GM19035 (cell line): ENCODE measurements at regions not wholly inside any gene's neighbourhood (a gene's known extent, or its start where the extent isn't known, plus 50 kb on each side); places are given as distances from the start of the nearest gene placed in this dataset.
"Not testable (repeated sequence)": the region's sequence is repeated elsewhere in the genome, so short reads cannot be mapped to it uniquely, and the experiment has no call there.

Experiments used
- ATAC-seq: cut with Tn5 transposase; IDR thresholded peaks from one replicate; pipeline ENCODE4 v1.9.1; 2021; ENCODE audit not compliant: unreplicated experiment

- no peak for ATAC-seq
Measured at GRCh38 chr7:101740981-101741725, 76.3 kb upstream of the CUX1 start.

GRCh38 chr7:101743241-101743994, 74.0 kb upstream of the CUX1 start:
- no peak for ATAC-seq

- ATAC-seq: no peak
Measured at GRCh38 chr7:101743995-101744360, 73.4 kb upstream of the CUX1 start.

- ATAC-seq: no peak
Measured at GRCh38 chr7:101744588-101744987, 72.8 kb upstream of the CUX1 start.

- ATAC-seq: no peak
Measured at GRCh38 chr7:101746314-101746713, 71.1 kb upstream of the CUX1 start.

- no peak for ATAC-seq
Measured at GRCh38 chr7:101747053-101747878, 70.2 kb upstream of the CUX1 start.

- no peak for ATAC-seq
Measured at GRCh38 chr7:101747879-101748345, 69.5 kb upstream of the CUX1 start.

- ATAC-seq: no peak
Measured at GRCh38 chr7:101749891-101750290, 67.5 kb upstream of the CUX1 start.

- ATAC-seq: no peak
Measured at GRCh38 chr7:101753316-101753715, 64.1 kb upstream of the CUX1 start.

GRCh38 chr7:101754424-101755159, 62.8 kb upstream of the CUX1 start:
- ATAC-seq: no peak

GRCh38 chr7:101757879-101758278, 59.5 kb upstream of the CUX1 start:
- ATAC-seq: no peak

- not testable (repeated sequence) for ATAC-seq
Measured at GRCh38 chr7:101758519-101758918, 58.9 kb upstream of the CUX1 start.

- ATAC-seq: no peak
Measured at GRCh38 chr7:101764221-101764620, 53.2 kb upstream of the CUX1 start.

GRCh38 chr7:101767544-101767943, 49.9 kb upstream of the CUX1 start:
- no peak for ATAC-seq
